ENCODE measurements at regions not wholly inside any gene's neighbourhood (a gene's known extent, or its start where the extent isn't known, plus 50 kb on each side); places are given as distances from the start of the nearest gene placed in this dataset.

DNA sequence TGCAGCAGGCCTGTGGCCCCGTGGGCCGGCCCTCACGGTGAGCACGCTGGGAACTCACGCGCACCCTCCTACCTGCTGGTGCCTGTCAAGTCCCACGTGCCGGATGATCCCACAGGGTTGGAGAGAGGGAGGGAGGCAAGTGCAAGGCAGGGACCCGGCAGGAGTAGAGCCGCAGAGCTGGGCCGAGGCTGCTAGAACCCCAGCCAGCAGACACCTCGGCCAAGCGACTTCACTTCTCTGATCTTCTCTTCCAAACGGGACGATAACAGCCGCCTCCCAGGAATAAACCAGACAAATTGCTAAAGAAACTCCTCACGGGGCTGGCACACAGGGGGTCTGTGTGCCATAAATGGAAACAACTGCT is 1232.8 kb downstream of the TBC1D22A start:
- TF ChIP-seq EZH2 (IDR thresholded peaks at IDR 0.05) = no peak
- no peak for TF ChIP-seq POLR2AphosphoS5 (IDR thresholded peaks at IDR 0.05; ENCODE audit: borderline replicate concordance, low read depth, low read length)
